Fibroblast of villous mesenchyme (primary cell): ENCODE measurements at regions not wholly inside any gene's neighbourhood (a gene's known extent, or its start where the extent isn't known, plus 50 kb on each side); places are given as distances from the start of the nearest gene placed in this dataset.

Experiments used
- DNase-seq: peaks from one replicate; pipeline ENCODE4 v3.0.0-alpha.2; 2010; ENCODE audit warnings: low read depth
- H3K4me3 ChIP-seq: 2 replicates; pipeline ENCODE4 v1.5.1; 2011; ENCODE audit warnings: low read depth, mild to moderate bottlenecking, low read length
- TF ChIP-seq, protein P1 (sequence below): IDR thresholded peaks from 2 replicates; pipeline ENCODE4 v1.5.1; 2012; ENCODE audit warnings: low read depth, mild to moderate bottlenecking, low read length; ENCODE audit not compliant: insufficient read depth

- TF ChIP-seq, protein P1, sequence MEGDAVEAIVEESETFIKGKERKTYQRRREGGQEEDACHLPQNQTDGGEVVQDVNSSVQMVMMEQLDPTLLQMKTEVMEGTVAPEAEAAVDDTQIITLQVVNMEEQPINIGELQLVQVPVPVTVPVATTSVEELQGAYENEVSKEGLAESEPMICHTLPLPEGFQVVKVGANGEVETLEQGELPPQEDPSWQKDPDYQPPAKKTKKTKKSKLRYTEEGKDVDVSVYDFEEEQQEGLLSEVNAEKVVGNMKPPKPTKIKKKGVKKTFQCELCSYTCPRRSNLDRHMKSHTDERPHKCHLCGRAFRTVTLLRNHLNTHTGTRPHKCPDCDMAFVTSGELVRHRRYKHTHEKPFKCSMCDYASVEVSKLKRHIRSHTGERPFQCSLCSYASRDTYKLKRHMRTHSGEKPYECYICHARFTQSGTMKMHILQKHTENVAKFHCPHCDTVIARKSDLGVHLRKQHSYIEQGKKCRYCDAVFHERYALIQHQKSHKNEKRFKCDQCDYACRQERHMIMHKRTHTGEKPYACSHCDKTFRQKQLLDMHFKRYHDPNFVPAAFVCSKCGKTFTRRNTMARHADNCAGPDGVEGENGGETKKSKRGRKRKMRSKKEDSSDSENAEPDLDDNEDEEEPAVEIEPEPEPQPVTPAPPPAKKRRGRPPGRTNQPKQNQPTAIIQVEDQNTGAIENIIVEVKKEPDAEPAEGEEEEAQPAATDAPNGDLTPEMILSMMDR = no peak
- no peak overlapping the region for H3K4me3 ChIP-seq
- DNase-seq = no peak
These were observed 109.9 kb upstream of the NYAP2 start for GRCh38 chr2:225289659-225290058.

DNA sequence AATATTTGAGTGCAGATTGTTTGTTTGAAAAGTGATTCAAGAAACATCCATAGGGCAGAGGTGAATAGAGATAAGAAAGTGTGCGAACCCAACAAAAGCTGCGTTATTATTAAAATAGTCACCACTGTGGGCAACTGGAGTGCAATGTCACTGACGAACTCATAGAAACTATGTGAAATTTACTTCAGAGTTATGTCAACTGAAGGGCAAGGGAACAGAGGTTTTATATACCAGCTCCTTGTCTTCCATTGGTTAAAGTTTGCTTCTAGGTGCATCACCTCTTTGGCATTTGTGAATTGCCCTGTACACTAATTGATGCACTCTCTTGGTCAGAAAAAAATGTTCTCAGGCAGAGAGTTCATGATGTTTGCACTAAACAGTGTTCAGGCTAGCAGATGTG, 110.5 kb upstream of the NYAP2 start:
- peak; percentile 5 for DNase-seq
- TF ChIP-seq, protein P1 = no peak
- no peak overlapping the region for H3K4me3 ChIP-seq

DNA sequence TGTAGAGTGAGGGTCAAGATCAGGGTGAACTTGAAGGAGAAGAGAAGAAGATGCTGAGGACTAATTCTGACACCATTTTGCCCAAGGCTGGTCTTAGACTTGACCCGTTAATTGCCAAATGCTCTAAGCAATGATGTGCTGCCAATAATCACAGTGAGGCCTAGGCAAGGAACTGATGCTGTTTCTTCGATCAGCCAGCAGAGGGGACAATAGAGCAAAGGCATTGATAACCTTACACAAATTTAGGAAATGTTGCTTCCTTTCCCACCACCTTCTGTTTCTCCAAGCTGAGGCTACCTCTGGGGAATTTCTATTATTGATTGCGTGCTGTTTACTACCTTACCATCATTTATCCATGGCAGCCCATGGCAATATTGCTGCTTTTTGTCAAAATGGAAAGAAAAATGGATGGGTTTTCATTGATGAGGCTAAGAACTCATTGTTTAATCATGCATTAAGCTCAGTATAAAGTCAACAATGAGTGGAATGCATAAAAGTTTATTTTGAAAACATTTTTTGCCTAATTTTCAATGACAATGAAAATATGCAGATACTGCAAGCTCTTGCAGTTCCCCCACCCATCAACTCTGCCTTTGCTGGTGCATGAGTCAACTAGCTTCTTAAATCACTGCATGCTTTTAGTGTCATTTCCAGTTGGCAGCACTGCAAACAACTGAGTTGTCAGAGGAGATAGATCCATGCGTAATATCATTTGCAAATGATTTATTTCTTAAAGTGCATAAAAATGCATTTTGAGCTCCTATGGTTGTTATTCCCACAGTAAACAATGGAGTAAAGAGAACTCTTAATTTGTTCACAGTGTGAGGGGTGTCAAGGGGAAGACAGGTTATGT, 116.4 kb upstream of the NYAP2 start:
- peak; percentile 13 for DNase-seq
- TF ChIP-seq, protein P1 = peak; percentile 71
- no peak overlapping the region for H3K4me3 ChIP-seq

GRCh38 chr2:225276207-225276606, 123.3 kb upstream of the NYAP2 start:
- H3K4me3 ChIP-seq = no peak overlapping the region
- TF ChIP-seq, protein P1 = no peak
- no peak for DNase-seq

DNA sequence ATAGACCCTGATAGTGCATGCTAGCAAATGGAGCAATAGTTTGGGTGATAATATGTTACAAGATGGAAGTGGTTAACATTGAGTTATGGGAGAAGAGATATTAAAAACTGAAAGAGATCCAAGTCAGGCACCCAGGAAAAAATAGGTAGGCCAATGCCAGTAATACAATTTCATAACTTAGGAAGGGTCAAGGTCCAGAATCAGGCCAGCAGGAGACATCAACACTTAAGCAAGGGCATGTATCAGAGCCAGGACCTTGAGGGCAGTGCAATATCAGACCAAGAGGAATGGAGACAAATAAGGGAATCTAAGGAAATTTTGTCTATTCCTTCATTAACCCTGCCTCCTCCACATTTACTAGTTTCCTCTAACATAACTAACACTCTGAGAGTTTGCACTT, 124.1 kb upstream of the NYAP2 start:
- TF ChIP-seq, protein P1 = no peak
- H3K4me3 ChIP-seq = no peak overlapping the region
- no peak for DNase-seq

- no peak overlapping the region for H3K4me3 ChIP-seq
- DNase-seq = peak; percentile 4
- TF ChIP-seq, protein P1 = no peak
These were observed 124.8 kb upstream of the NYAP2 start for GRCh38 chr2:225274751-225275150.

- no peak overlapping the region for H3K4me3 ChIP-seq
- TF ChIP-seq, protein P1 = no peak
- no peak for DNase-seq
These were observed 127.3 kb upstream of the NYAP2 start for GRCh38 chr2:225272173-225272572.
